Esophagus muscularis mucosa (tissue), 3 donors: ENCODE measurements at regions not wholly inside any gene's neighbourhood (a gene's known extent, or its start where the extent isn't known, plus 50 kb on each side); places are given as distances from the start of the nearest gene placed in this dataset.

ENCODE experiments used
- POLR2A ChIP-seq: fragments of 450-650 bp; IDR thresholded peaks from one replicate; pipeline ENCODE4 v1.6.1; 2017; ENCODE audit warnings: antibody characterized with exemption, moderate library complexity, mild to moderate bottlenecking, low read depth
- POLR2AphosphoS5 ChIP-seq, 2 donors: sonication (generic); formaldehyde crosslinking; IDR thresholded peaks; one replicate each; pipeline ENCODE4 v1.6.1; 2017; ENCODE audit warnings: antibody characterized with exemption in 2 of 2
- TF ChIP-seq, protein P1 (sequence below), 3 experiments: fragments of 200-600 bp in 2 of 3; fragments of 450-650 bp in 1 of 3; sonication (generic) in 2 of 3; IDR thresholded peaks; one replicate each; pipeline ENCODE4 v1.5.1; 2017 to 2019; ENCODE audit warnings: antibody characterized with exemption in 3 of 3, mild to moderate bottlenecking in 2 of 3, moderate library complexity in 1 of 3

DNA sequence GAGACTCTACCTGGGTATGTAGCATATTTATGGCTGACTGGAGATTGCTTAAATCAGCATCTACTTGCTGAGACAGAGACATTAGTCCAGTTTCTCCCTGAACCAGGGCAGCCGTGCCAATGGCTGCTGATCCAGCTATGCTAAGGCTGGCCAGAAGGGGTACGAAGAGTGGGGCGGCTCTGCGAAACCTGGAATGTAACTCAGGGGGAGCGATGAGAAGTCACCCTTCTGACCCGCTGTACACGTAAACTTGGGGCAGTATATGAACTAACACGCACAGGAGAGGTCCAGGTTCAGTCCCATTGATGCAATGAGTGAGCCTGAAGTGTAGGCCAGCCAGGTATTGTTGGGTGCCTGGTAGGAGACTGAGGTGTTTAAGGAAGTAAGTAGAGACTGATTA is 73.7 kb downstream of the PRR15 start:
- TF ChIP-seq POLR2AphosphoS5 (IDR thresholded peaks at IDR 0.05): no peak
- TF ChIP-seq, protein P1, sequence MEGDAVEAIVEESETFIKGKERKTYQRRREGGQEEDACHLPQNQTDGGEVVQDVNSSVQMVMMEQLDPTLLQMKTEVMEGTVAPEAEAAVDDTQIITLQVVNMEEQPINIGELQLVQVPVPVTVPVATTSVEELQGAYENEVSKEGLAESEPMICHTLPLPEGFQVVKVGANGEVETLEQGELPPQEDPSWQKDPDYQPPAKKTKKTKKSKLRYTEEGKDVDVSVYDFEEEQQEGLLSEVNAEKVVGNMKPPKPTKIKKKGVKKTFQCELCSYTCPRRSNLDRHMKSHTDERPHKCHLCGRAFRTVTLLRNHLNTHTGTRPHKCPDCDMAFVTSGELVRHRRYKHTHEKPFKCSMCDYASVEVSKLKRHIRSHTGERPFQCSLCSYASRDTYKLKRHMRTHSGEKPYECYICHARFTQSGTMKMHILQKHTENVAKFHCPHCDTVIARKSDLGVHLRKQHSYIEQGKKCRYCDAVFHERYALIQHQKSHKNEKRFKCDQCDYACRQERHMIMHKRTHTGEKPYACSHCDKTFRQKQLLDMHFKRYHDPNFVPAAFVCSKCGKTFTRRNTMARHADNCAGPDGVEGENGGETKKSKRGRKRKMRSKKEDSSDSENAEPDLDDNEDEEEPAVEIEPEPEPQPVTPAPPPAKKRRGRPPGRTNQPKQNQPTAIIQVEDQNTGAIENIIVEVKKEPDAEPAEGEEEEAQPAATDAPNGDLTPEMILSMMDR (IDR thresholded peaks at IDR 0.05): no peak
- TF ChIP-seq POLR2A: no peak
